ENCODE measurements at regions not wholly inside any gene's neighbourhood (a gene's known extent, or its start where the extent isn't known, plus 50 kb on each side); places are given as distances from the start of the nearest gene placed in this dataset.

GRCh38 chr4:19126903-19127302 lies 1105.3 kb upstream of the LCORL start:
- TF ChIP-seq CTCF (IDR thresholded peaks at IDR 0.05; ENCODE audit: low read depth, low read length, poor library complexity, severe bottlenecking) (no peak), EZH2phosphoT487 (IDR thresholded peaks at IDR 0.05; ENCODE audit: borderline replicate concordance, low read length) (no peak)

All from DOHH2 (cell line).